GM12864 (cell line): ENCODE measurements at regions not wholly inside any gene's neighbourhood (a gene's known extent, or its start where the extent isn't known, plus 50 kb on each side); places are given as distances from the start of the nearest gene placed in this dataset.

Experiments
- DNase-seq: peaks from one replicate; pipeline ENCODE4 v3.0.0-alpha.2; 2011; ENCODE audit warnings: low read depth
- H3K4me3 ChIP-seq: 2 replicates; pipeline ENCODE4 v1.5.1; 2011; ENCODE audit warnings: mild to moderate bottlenecking, low read depth, low read length, control low read depth
- CTCF ChIP-seq: IDR thresholded peaks from 2 replicates; pipeline ENCODE4 v1.5.1; 2011; ENCODE audit warnings: low read depth, mild to moderate bottlenecking, moderate library complexity, low read length, control low read depth, inconsistent platforms; ENCODE audit errors: missing control alignments

DNA sequence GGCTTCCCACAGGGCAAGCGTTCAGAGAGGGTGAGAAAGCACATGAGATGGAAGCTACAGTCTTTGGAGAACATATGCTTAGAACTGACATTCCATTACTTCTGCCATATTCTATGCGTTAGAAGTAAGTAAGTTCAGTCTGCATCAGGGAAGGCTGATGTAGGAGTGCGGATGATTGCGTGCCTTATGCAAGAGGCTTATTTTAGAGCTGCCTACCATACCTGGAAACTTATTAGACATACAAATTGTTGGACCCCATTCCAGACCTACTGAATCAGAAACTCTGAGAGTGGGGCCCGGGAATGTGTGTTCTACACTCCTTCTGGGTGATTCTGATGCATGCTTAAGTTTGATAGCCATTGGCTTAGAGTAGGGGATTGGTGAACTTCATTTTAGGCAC lies 174.9 kb downstream of the KTN1 start:
- no peak overlapping the region for H3K4me3 ChIP-seq
- no peak for DNase-seq
- TF ChIP-seq CTCF = no peak

DNA sequence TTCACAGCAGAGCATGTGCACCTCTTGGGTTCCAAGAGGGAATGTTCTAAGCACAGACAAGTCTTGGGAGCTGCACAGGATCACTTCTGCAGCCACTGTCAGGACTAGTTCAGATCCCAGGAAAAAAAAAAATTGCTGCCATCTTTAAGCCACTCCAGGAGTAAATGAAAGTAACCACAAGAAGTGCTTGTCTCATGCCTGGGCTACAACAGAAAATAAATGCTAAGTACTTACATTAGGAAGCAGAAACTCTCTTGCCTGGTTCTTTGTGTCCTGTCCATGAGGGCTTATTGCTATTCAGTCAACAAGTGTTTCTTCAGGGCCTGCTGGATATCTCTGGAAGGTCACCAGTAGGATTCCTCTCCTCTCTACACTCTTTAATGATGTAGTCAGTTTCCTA lies 176.1 kb downstream of the KTN1 start:
- H3K4me3 ChIP-seq = no peak overlapping the region
- TF ChIP-seq CTCF = no peak
- DNase-seq = no peak

- DNase-seq = no peak
- TF ChIP-seq CTCF = no peak
Observed at GRCh38 chr14:55756557-55756956, 176.6 kb downstream of the KTN1 start.

DNA sequence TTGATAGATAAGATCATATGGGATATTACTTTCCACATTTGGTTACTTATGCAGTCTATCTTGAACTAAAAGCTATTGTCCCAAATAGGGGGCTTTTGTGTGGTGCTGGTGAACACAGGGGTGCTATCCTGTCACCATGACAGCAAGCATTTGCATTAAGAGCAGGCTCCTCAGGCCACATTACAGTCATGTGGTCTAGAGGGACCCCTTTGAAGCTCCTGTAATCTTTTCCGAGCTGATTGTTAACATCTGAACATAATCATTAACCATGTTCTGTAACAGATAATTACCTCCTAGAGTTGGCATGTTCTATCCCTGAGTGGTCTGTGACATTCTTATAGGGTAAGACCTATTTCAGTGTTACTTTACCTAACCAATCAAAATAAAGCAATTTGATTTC lies 178.8 kb downstream of the KTN1 start:
- no peak for TF ChIP-seq CTCF
- no peak for DNase-seq
- no peak overlapping the region for H3K4me3 ChIP-seq

More at GRCh38 chr14:55756557-55756956, 176.6 kb downstream of the KTN1 start:
- H3K4me3 ChIP-seq = no peak overlapping the region

GRCh38 chr14:55760789-55761566 lies 181.0 kb downstream of the KTN1 start:
- no peak for DNase-seq
- H3K4me3 ChIP-seq = no peak overlapping the region
- no peak for TF ChIP-seq CTCF

- H3K4me3 ChIP-seq = no peak overlapping the region
- no peak for DNase-seq
- no peak for TF ChIP-seq CTCF
Observed at GRCh38 chr14:55761651-55762050, 181.6 kb downstream of the KTN1 start.
